Neural progenitor cell (in vitro differentiated cells): ENCODE measurements at regions not wholly inside any gene's neighbourhood (a gene's known extent, or its start where the extent isn't known, plus 50 kb on each side); places are given as distances from the start of the nearest gene placed in this dataset.
A peak's percentile ranks its signal among the peaks of the same experiment; 100 is the strongest.

Source experiments
- DNase-seq: peaks from one replicate; pipeline ENCODE4 v3.0.0-alpha.2; 2016; ENCODE audit warnings: low spot score
- H2AFZ ChIP-seq: fragments of 200-600 bp; sonication (generic); replicated peaks from 2 replicates; pipeline ENCODE4 v1.6.1; 2016; ENCODE audit warnings: antibody characterized with exemption
- H3F3A ChIP-seq: fragments of 200-600 bp; sonication (generic); 2 replicates; pipeline ENCODE4 v1.6.1; 2016; ENCODE audit warnings: antibody characterized with exemption, low read depth
- H3K27ac ChIP-seq: fragments of 200-600 bp; sonication (generic); 2 replicates; pipeline ENCODE4 v1.5.1; 2016; ENCODE audit warnings: mild to moderate bottlenecking
- H3K27me3 ChIP-seq: fragments of 200-600 bp; sonication (generic); 2 replicates; pipeline ENCODE4 v1.6.1; 2016; ENCODE audit warnings: mild to moderate bottlenecking, moderate library complexity
- H3K36me3 ChIP-seq: fragments of 200-600 bp; sonication (generic); 2 replicates; pipeline ENCODE4 v1.5.1; 2016
- H3K4me1 ChIP-seq: fragments of 200-600 bp; sonication (generic); 2 replicates; pipeline ENCODE4 v1.6.1; 2016; ENCODE audit warnings: mixed run types
- H3K4me2 ChIP-seq: fragments of 200-600 bp; sonication (generic); 2 replicates; pipeline ENCODE4 v1.6.1; 2016
- H3K4me3 ChIP-seq: fragments of 200-600 bp; sonication (generic); 2 replicates; pipeline ENCODE4 v1.5.1; 2016
- H3K79me2 ChIP-seq: fragments of 200-600 bp; sonication (generic); 2 replicates; pipeline ENCODE4 v1.6.1; 2016; ENCODE audit warnings: low read depth
- H3K9ac ChIP-seq: fragments of 200-600 bp; sonication (generic); 2 replicates; pipeline ENCODE4 v1.6.1; 2016
- H3K9me3 ChIP-seq: fragments of 200-600 bp; sonication (generic); 2 replicates; pipeline ENCODE4 v1.5.1; 2016; ENCODE audit warnings: low read depth
- H4K20me1 ChIP-seq: fragments of 200-600 bp; sonication (generic); 2 replicates; pipeline ENCODE4 v1.6.1; 2016; ENCODE audit warnings: low read depth
- H3K27ac Mint-ChIP-seq: 3 replicates; pipeline ENCODE4 v1.8.0; 2021; ENCODE audit warnings: mixed read lengths
- H3K27me3 Mint-ChIP-seq: 2 replicates; pipeline ENCODE4 v1.8.0; 2022; ENCODE audit warnings: low read depth, mild to moderate bottlenecking, inconsistent platforms, moderate library complexity, mixed read lengths; ENCODE audit not compliant: insufficient read depth
- H3K36me3 Mint-ChIP-seq: 3 replicates; pipeline ENCODE4 v1.8.0; 2021; ENCODE audit warnings: mixed read lengths
- H3K4me1 Mint-ChIP-seq: 3 replicates; pipeline ENCODE4 v1.8.0; 2021; ENCODE audit warnings: mixed read lengths
- H3K4me3 Mint-ChIP-seq: 3 replicates; pipeline ENCODE4 v1.8.0; 2021; ENCODE audit warnings: mild to moderate bottlenecking, moderate library complexity, mixed read lengths
- H3K9me3 Mint-ChIP-seq: 3 replicates; pipeline ENCODE4 v1.8.0; 2020; ENCODE audit warnings: mixed read lengths
- CTCF ChIP-seq: fragments of 200-600 bp; sonication (generic); IDR thresholded peaks from 2 replicates; pipeline ENCODE4 v1.5.1; 2017; ENCODE audit warnings: antibody characterized with exemption, mild to moderate bottlenecking
- EZH2 ChIP-seq: fragments of 200-600 bp; sonication (generic); IDR thresholded peaks from 2 replicates; pipeline ENCODE4 v1.6.1; 2017; ENCODE audit warnings: antibody characterized with exemption, mild to moderate bottlenecking, moderate library complexity
- EZH2phosphoT487 ChIP-seq: fragments of 200-600 bp; sonication (generic); IDR thresholded peaks from 2 replicates; pipeline ENCODE4 v1.6.1; 2017; ENCODE audit warnings: antibody characterized with exemption

- H3K27me3 Mint-ChIP-seq = no peaks in the 10 kb centered on the region
- Histone ChIP-seq H3K4me2 (no peak overlapping the region), H3K36me3 (no peaks in the 10 kb centered on the region), H2AFZ (no peak overlapping the region), H3K79me2 (no peaks in the 10 kb centered on the region), H3K27me3 (no peaks in the 10 kb centered on the region), H3K4me1 (peaks cover 4% of the 10 kb centered on the region), H3F3A (no peaks in the 10 kb centered on the region), H3K9me3 (no peaks in the 10 kb centered on the region), H3K27ac (no peak overlapping the region), H3K4me3 (no peak overlapping the region), H4K20me1 (no peaks in the 10 kb centered on the region), H3K9ac (no peak overlapping the region)
- no peak overlapping the region for H3K27ac Mint-ChIP-seq
- H3K9me3 Mint-ChIP-seq = peaks cover 5% of the 10 kb centered on the region
- H3K36me3 Mint-ChIP-seq = no peaks in the 10 kb centered on the region
- no peak overlapping the region for H3K4me3 Mint-ChIP-seq
- peaks cover 12% of the 10 kb centered on the region for H3K4me1 Mint-ChIP-seq
- no peak for TF ChIP-seq EZH2
- no peak for TF ChIP-seq EZH2phosphoT487
- TF ChIP-seq CTCF = no peak
- no peak for DNase-seq
Observed at GRCh38 chr2:19022334-19022733, 336.1 kb downstream of the OSR1 start.

GRCh38 chr2:19021721-19022120 is 336.7 kb downstream of the OSR1 start:
- H3K27ac ChIP-seq = no peak overlapping the region
- H4K20me1 ChIP-seq = no peaks in the 10 kb centered on the region
- H3K4me1 ChIP-seq = peaks cover 4% of the 10 kb centered on the region
- Mint-ChIP-seq H3K9me3 (peaks cover 5% of the 10 kb centered on the region), H3K36me3 (no peaks in the 10 kb centered on the region), H3K4me3 (no peak overlapping the region), H3K4me1 (peaks cover 12% of the 10 kb centered on the region), H3K27ac (no peak overlapping the region), H3K27me3 (no peaks in the 10 kb centered on the region)
- no peaks in the 10 kb centered on the region for H3K36me3 ChIP-seq
- DNase-seq = no peak
- no peaks in the 10 kb centered on the region for H3K9me3 ChIP-seq
- no peak overlapping the region for H3K9ac ChIP-seq
- no peak overlapping the region for H2AFZ ChIP-seq
- no peak overlapping the region for H3K4me2 ChIP-seq
- no peak for TF ChIP-seq EZH2phosphoT487
- no peak for TF ChIP-seq EZH2
- TF ChIP-seq CTCF = no peak
- H3K4me3 ChIP-seq = no peak overlapping the region
- H3K27me3 ChIP-seq = no peaks in the 10 kb centered on the region
- no peaks in the 10 kb centered on the region for H3F3A ChIP-seq
- no peaks in the 10 kb centered on the region for H3K79me2 ChIP-seq

DNA sequence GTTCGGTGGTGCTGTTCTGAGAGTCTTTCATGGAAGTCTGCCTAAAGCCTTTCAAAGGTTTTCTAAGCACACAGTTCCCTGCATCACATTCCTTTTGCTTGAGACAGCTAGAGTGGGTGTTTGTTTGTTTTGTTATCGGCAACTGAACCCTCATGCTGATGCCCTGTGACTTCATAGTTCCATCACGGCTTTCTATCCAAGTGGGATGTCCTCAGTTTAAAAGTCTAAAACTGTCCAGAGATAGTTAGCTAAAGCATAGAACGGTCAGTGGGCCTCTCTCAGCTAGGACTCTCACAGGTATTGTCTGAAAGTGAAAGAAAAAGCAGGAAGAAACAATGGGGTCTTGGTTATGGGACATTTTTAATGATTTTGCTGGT is 337.3 kb downstream of the OSR1 start:
- no peaks in the 10 kb centered on the region for H3K36me3 Mint-ChIP-seq
- no peaks in the 10 kb centered on the region for H3K9me3 ChIP-seq
- H2AFZ ChIP-seq = no peak overlapping the region
- H4K20me1 ChIP-seq = no peaks in the 10 kb centered on the region
- peaks cover 4% of the 10 kb centered on the region for H3K4me1 ChIP-seq
- H3K27me3 Mint-ChIP-seq = no peaks in the 10 kb centered on the region
- H3K27ac Mint-ChIP-seq = no peak overlapping the region
- H3K4me1 Mint-ChIP-seq = peaks cover 12% of the 10 kb centered on the region
- no peak overlapping the region for H3K4me3 ChIP-seq
- H3K79me2 ChIP-seq = no peaks in the 10 kb centered on the region
- TF ChIP-seq CTCF (no peak), EZH2phosphoT487 (no peak), EZH2 (no peak)
- no peak overlapping the region for H3K4me2 ChIP-seq
- DNase-seq = peak; percentile 24
- no peaks in the 10 kb centered on the region for H3K36me3 ChIP-seq
- no peak overlapping the region for H3K4me3 Mint-ChIP-seq
- H3K9ac ChIP-seq = no peak overlapping the region
- H3F3A ChIP-seq = no peaks in the 10 kb centered on the region
- H3K9me3 Mint-ChIP-seq = peaks cover 5% of the 10 kb centered on the region
- H3K27me3 ChIP-seq = no peaks in the 10 kb centered on the region
- no peak overlapping the region for H3K27ac ChIP-seq
